Mesenchymal stem cell (in vitro differentiated cells and primary cell): ENCODE measurements at regions not wholly inside any gene's neighbourhood (a gene's known extent, or its start where the extent isn't known, plus 50 kb on each side); places are given as distances from the start of the nearest gene placed in this dataset.

Experiments
- DNase-seq: peaks from one replicate; pipeline ENCODE4 v3.0.0-alpha.2; 2013
- H2AFZ ChIP-seq: one replicate; pipeline ENCODE4 v1.6.1; 2013; ENCODE audit warnings: low read depth, mild to moderate bottlenecking, control low read depth, inconsistent platforms, low read length, moderate library complexity
- H2AK5ac ChIP-seq: 2 replicates; pipeline ENCODE4 v1.6.1; 2013; ENCODE audit warnings: low read length, moderate library complexity, mild to moderate bottlenecking, inconsistent platforms; ENCODE audit not compliant: severe bottlenecking
- H2BK120ac ChIP-seq: one replicate; pipeline ENCODE4 v1.6.1; 2013; ENCODE audit warnings: low read depth, mild to moderate bottlenecking, inconsistent platforms, low read length, moderate library complexity
- H2BK12ac ChIP-seq, 2 experiments: one replicate each; pipeline ENCODE4 v1.6.1; 2013; ENCODE audit warnings: inconsistent platforms in 2 of 2, low read length in 2 of 2, mild to moderate bottlenecking in 2 of 2, moderate library complexity in 2 of 2, control low read depth in 1 of 2
- H2BK15ac ChIP-seq: one replicate; pipeline ENCODE4 v1.6.1; 2013; ENCODE audit warnings: mild to moderate bottlenecking, low read depth, inconsistent platforms; ENCODE audit not compliant: poor library complexity, severe bottlenecking
- H2BK5ac ChIP-seq: 2 replicates; pipeline ENCODE4 v1.6.1; 2013; ENCODE audit warnings: low read depth, mild to moderate bottlenecking, low read length, control low read depth, inconsistent platforms; ENCODE audit not compliant: poor library complexity, severe bottlenecking
- H3K14ac ChIP-seq, 2 experiments: one replicate each; pipeline ENCODE4 v1.6.1; 2013; ENCODE audit warnings: inconsistent platforms in 2 of 2, low read length in 2 of 2, control low read depth in 1 of 2, mild to moderate bottlenecking in 1 of 2, moderate library complexity in 1 of 2
- H3K18ac ChIP-seq, 2 experiments: one replicate each; pipeline ENCODE4 v1.6.1; 2013; ENCODE audit warnings: inconsistent platforms in 2 of 2, low read length in 2 of 2, control low read depth in 1 of 2, low read depth in 1 of 2, mild to moderate bottlenecking in 1 of 2
- H3K23ac ChIP-seq, 2 experiments: one replicate each; pipeline ENCODE4 v1.6.1; 2013; ENCODE audit warnings: inconsistent platforms in 2 of 2, low read length in 2 of 2, mild to moderate bottlenecking in 2 of 2, moderate library complexity in 2 of 2, control low read depth in 1 of 2
- H3K27ac ChIP-seq: 2 replicates; pipeline ENCODE4 v1.5.1; 2013; ENCODE audit warnings: mild to moderate bottlenecking, moderate library complexity, low read length, control low read depth, inconsistent platforms; ENCODE audit not compliant: poor library complexity, severe bottlenecking
- H3K27me3 ChIP-seq, 2 experiments: 2 replicates each; pipeline versions ENCODE4 v1.6.1 to v1.7.0; 2013; ENCODE audit warnings: low read length in 2 of 2, mild to moderate bottlenecking in 2 of 2, moderate library complexity in 2 of 2, control low read depth in 1 of 2, inconsistent platforms in 1 of 2; ENCODE audit not compliant: control insufficient read depth in 1 of 2, insufficient read depth in 1 of 2
- H3K36me3 ChIP-seq, 2 experiments: 2 replicates each; pipeline versions ENCODE4 v1.6.1 to v1.7.0; 2013; ENCODE audit warnings: low read length in 2 of 2, control low read depth in 1 of 2, inconsistent platforms in 1 of 2, low read depth in 1 of 2, mild to moderate bottlenecking in 1 of 2; ENCODE audit not compliant: insufficient read depth in 2 of 2, control insufficient read depth in 1 of 2
- H3K4ac ChIP-seq, 2 experiments: one replicate each; pipeline ENCODE4 v1.6.1; 2013; ENCODE audit warnings: inconsistent platforms in 2 of 2, low read length in 2 of 2, mild to moderate bottlenecking in 2 of 2, moderate library complexity in 2 of 2, control low read depth in 1 of 2, low read depth in 1 of 2
- H3K4me1 ChIP-seq: 2 replicates; pipeline ENCODE4 v1.6.1; 2013; ENCODE audit warnings: low read depth, low read length, control low read depth; ENCODE audit not compliant: control insufficient read depth, insufficient read depth
- H3K4me2 ChIP-seq: 2 replicates; pipeline ENCODE4 v1.6.1; 2013; ENCODE audit warnings: low read length, mild to moderate bottlenecking, inconsistent platforms; ENCODE audit not compliant: poor library complexity, severe bottlenecking
- H3K4me3 ChIP-seq, 2 experiments: 2 replicates each; pipeline versions ENCODE4 v1.5.1 to v1.7.0; 2013; ENCODE audit warnings: low read length in 2 of 2, mild to moderate bottlenecking in 2 of 2, control low read depth in 1 of 2, low read depth in 1 of 2; ENCODE audit not compliant: insufficient read depth in 1 of 2
- H3K79me1 ChIP-seq: replicated peaks from 2 replicates; pipeline ENCODE4 v1.6.1; 2013; ENCODE audit warnings: mild to moderate bottlenecking, control low read depth, low read length, inconsistent platforms; ENCODE audit not compliant: poor library complexity, severe bottlenecking
- H3K9ac ChIP-seq: 2 replicates; pipeline ENCODE4 v1.7.0; 2013; ENCODE audit warnings: mild to moderate bottlenecking, low read length, moderate library complexity
- H3K9me3 ChIP-seq: 2 replicates; pipeline ENCODE4 v1.7.0; 2013; ENCODE audit warnings: mild to moderate bottlenecking, low read length; ENCODE audit not compliant: control insufficient read depth
- H4K8ac ChIP-seq: one replicate; pipeline ENCODE4 v1.6.1; 2013; ENCODE audit warnings: inconsistent platforms, mild to moderate bottlenecking, low read length, moderate library complexity
- H4K91ac ChIP-seq: one replicate; pipeline ENCODE4 v1.6.1; 2013; ENCODE audit warnings: mild to moderate bottlenecking, low read length, inconsistent platforms
- WGBS: methylation state at CpG from one replicate; pipeline ENCODE4 v1.1.7; 2013; ENCODE audit warnings: mixed read lengths; 5-methylcytosine and 5-hydroxymethylcytosine counted together

- H3K23ac ChIP-seq = no peak overlapping the region
- H3K9me3 ChIP-seq = no peaks in the 10 kb centered on the region
- H3K4me3 ChIP-seq = no peak overlapping the region
- H3K14ac ChIP-seq = peak overlapping the region in 1 of 2 experiments; percentile 83
- no peak overlapping the region for H3K4ac ChIP-seq
- no peak overlapping the region for H2BK5ac ChIP-seq
- H4K8ac ChIP-seq = no peak overlapping the region
- no peak overlapping the region for H2BK12ac ChIP-seq
- H3K27ac ChIP-seq = no peak overlapping the region
- H2AFZ ChIP-seq = no peak overlapping the region
- no peaks in the 10 kb centered on the region for H3K4me1 ChIP-seq
- H2AK5ac ChIP-seq = no peak overlapping the region
- WGBS = 70% methylated on average over 3 of the region's 3 CpGs
- no peak overlapping the region for H3K9ac ChIP-seq
- H3K4me2 ChIP-seq = no peak overlapping the region
- H3K27me3 ChIP-seq = peaks cover 14 to 55% of the 10 kb centered on the region in 2 experiments
- DNase-seq = no peak
- H4K91ac ChIP-seq = no peak overlapping the region
- H3K18ac ChIP-seq = no peak overlapping the region
- no peaks in the 10 kb centered on the region for H3K79me1 ChIP-seq
- no peak overlapping the region for H2BK15ac ChIP-seq
- H3K36me3 ChIP-seq = no peaks in the 10 kb centered on the region
- H2BK120ac ChIP-seq = no peak overlapping the region
These were observed 119.2 kb upstream of the CXCL14 start for GRCh38 chr5:135697959-135698345.

GRCh38 chr5:135697251-135697958, 118.6 kb upstream of the CXCL14 start:
- H3K4me1 ChIP-seq = no peaks in the 10 kb centered on the region
- no peak overlapping the region for H2BK5ac ChIP-seq
- peaks cover 14 to 54% of the 10 kb centered on the region in 2 experiments for H3K27me3 ChIP-seq
- no peak overlapping the region for H4K91ac ChIP-seq
- no peak overlapping the region for H3K4me2 ChIP-seq
- WGBS = 79% methylated on average over 5 of the region's 5 CpGs
- H2AK5ac ChIP-seq = no peak overlapping the region
- H2AFZ ChIP-seq = no peak overlapping the region
- H3K4me3 ChIP-seq = no peak overlapping the region
- H3K36me3 ChIP-seq = no peaks in the 10 kb centered on the region
- no peaks in the 10 kb centered on the region for H3K9me3 ChIP-seq
- no peak overlapping the region for H2BK12ac ChIP-seq
- no peak overlapping the region for H4K8ac ChIP-seq
- H2BK120ac ChIP-seq = no peak overlapping the region
- H2BK15ac ChIP-seq = no peak overlapping the region
- H3K18ac ChIP-seq = no peak overlapping the region
- no peak overlapping the region for H3K9ac ChIP-seq
- DNase-seq = no peak
- no peaks in the 10 kb centered on the region for H3K79me1 ChIP-seq
- H3K23ac ChIP-seq = no peak overlapping the region
- H3K4ac ChIP-seq = no peak overlapping the region
- H3K14ac ChIP-seq = peak overlapping the region in 1 of 2 experiments; percentile 9
- H3K27ac ChIP-seq = no peak overlapping the region

GRCh38 chr5:135696317-135696716, 117.5 kb upstream of the CXCL14 start:
- Histone ChIP-seq H3K9me3 (no peaks in the 10 kb centered on the region), H3K4ac (no peak overlapping the region), H3K4me3 (no peak overlapping the region), H3K14ac (no peak overlapping the region), H2AK5ac (no peak overlapping the region), H3K4me2 (no peak overlapping the region), H3K27me3 (peaks cover 14 to 59% of the 10 kb centered on the region in 2 experiments), H3K36me3 (no peaks in the 10 kb centered on the region), H3K79me1 (no peaks in the 10 kb centered on the region), H3K23ac (no peak overlapping the region), H2BK12ac (no peak overlapping the region), H4K91ac (peak overlapping the region; percentile 65), H3K4me1 (no peaks in the 10 kb centered on the region), H2BK120ac (no peak overlapping the region), H3K18ac (no peak overlapping the region), H3K27ac (no peak overlapping the region), H2BK5ac (no peak overlapping the region), H4K8ac (no peak overlapping the region), H2BK15ac (no peak overlapping the region), H2AFZ (no peak overlapping the region), H3K9ac (no peak overlapping the region)
- no peak for DNase-seq

- Histone ChIP-seq H3K9me3 (no peaks in the 10 kb centered on the region), H3K36me3 (no peaks in the 10 kb centered on the region), H3K27ac (no peak overlapping the region), H2BK15ac (no peak overlapping the region), H2BK120ac (no peak overlapping the region), H2AFZ (no peak overlapping the region), H3K9ac (no peak overlapping the region), H3K4me1 (no peaks in the 10 kb centered on the region), H2BK12ac (no peak overlapping the region), H2BK5ac (no peak overlapping the region), H3K27me3 (peaks cover 14 to 65% of the 10 kb centered on the region in 2 experiments), H4K91ac (no peak overlapping the region), H4K8ac (no peak overlapping the region), H3K79me1 (no peaks in the 10 kb centered on the region), H3K4ac (no peak overlapping the region), H2AK5ac (no peak overlapping the region), H3K4me3 (no peak overlapping the region), H3K18ac (no peak overlapping the region), H3K4me2 (no peak overlapping the region), H3K14ac (no peak overlapping the region), H3K23ac (no peak overlapping the region)
- no peak for DNase-seq
- WGBS = 45% methylated on average over 4 of the region's 5 CpGs
These were observed 117.0 kb upstream of the CXCL14 start for GRCh38 chr5:135695656-135696313.
